Natural killer cell (primary cell): ENCODE measurements at regions not wholly inside any gene's neighbourhood (a gene's known extent, or its start where the extent isn't known, plus 50 kb on each side); places are given as distances from the start of the nearest gene placed in this dataset.

Experiments
- ATAC-seq, 3 donors: fragments of 150-1000 bp in 2 of 3; fragments of 200-7000 bp in 1 of 3; cut with Tn5 transposase; 1 replicate in 1 of 3; 2 replicates in 2 of 3; pipeline ENCODE4 v1.10.0; 2021; ENCODE audit warnings: mild to moderate bottlenecking in 2 of 3, moderate library complexity in 2 of 3
- DNase-seq, 2 donors: peaks; one replicate each; pipeline versions ENCODE4 v3.0.0 to v3.0.0-alpha.2; 2013 to 2021; ENCODE audit warnings: mixed read lengths in 1 of 2
- H3K27ac ChIP-seq: one replicate; pipeline ENCODE4 v1.5.1; 2013; ENCODE audit warnings: mild to moderate bottlenecking, low read length
- H3K27me3 ChIP-seq: one replicate; pipeline ENCODE4 v1.6.1; 2013; ENCODE audit warnings: low read length; ENCODE audit not compliant: control insufficient read depth, insufficient read depth
- H3K36me3 ChIP-seq: one replicate; pipeline ENCODE4 v1.6.1; 2013; ENCODE audit warnings: low read length; ENCODE audit not compliant: control insufficient read depth, insufficient read depth
- H3K4me1 ChIP-seq: one replicate; pipeline ENCODE4 v1.6.1; 2013; ENCODE audit warnings: low read length; ENCODE audit not compliant: control insufficient read depth, insufficient read depth
- H3K4me3 ChIP-seq: one replicate; pipeline ENCODE4 v1.5.1; 2013; ENCODE audit warnings: low read length
- H3K9me3 ChIP-seq: one replicate; pipeline ENCODE4 v1.6.1; 2013; ENCODE audit warnings: low read length; ENCODE audit not compliant: control insufficient read depth, insufficient read depth
- H3K27ac Mint-ChIP-seq, 2 donors: one replicate each; pipeline ENCODE4 v1.8.0; 2022; ENCODE audit warnings: mild to moderate bottlenecking in 2 of 2, mixed read lengths in 2 of 2, moderate library complexity in 1 of 2
- H3K27me3 Mint-ChIP-seq, 2 donors: one replicate each; pipeline ENCODE4 v1.8.0; 2022; ENCODE audit warnings: low read depth in 2 of 2, mixed read lengths in 2 of 2
- H3K36me3 Mint-ChIP-seq: one replicate; pipeline ENCODE4 v1.8.0; 2022; ENCODE audit warnings: mixed read lengths
- H3K4me1 Mint-ChIP-seq, 2 donors: one replicate each; pipeline ENCODE4 v1.8.0; 2022; ENCODE audit warnings: mixed read lengths in 2 of 2
- H3K4me3 Mint-ChIP-seq: one replicate; pipeline ENCODE4 v1.8.0; 2022; ENCODE audit warnings: mild to moderate bottlenecking, moderate library complexity, mixed read lengths
- H3K9me3 Mint-ChIP-seq, 2 donors: one replicate each; pipeline ENCODE4 v1.8.0; 2022; ENCODE audit warnings: mixed read lengths in 2 of 2
- WGBS: methylation state at CpG from one replicate; pipeline ENCODE4 v1.1.7; 2013; ENCODE audit warnings: missing lambda C conversion rate; ENCODE audit not compliant: insufficient coverage; 5-methylcytosine and 5-hydroxymethylcytosine counted together
- intact Hi-C: fragments of 100-400 bp; cut with micrococcal nuclease; formaldehyde crosslinking; loops from one replicate; pipeline ENCODE4 v1.14.2; 2022
- TF ChIP-seq, protein P1 (sequence below): fragments of 200-600 bp; IDR thresholded peaks from one replicate; pipeline ENCODE4 v1.8.0; 2022; ENCODE audit warnings: antibody characterized with exemption

GRCh38 chr17:63289931-63290330, 156.2 kb downstream of the CYB561 start:
- no peaks in the 10 kb centered on the region for H3K4me1 ChIP-seq
- Mint-ChIP-seq H3K9me3 (peaks cover 6 to 10% of the 10 kb centered on the region in 2 donors), H3K27me3 (no peaks in the 10 kb centered on the region), H3K36me3 (peaks cover 25% of the 10 kb centered on the region), H3K4me3 (no peak overlapping the region), H3K4me1 (peaks cover 4 to 6% of the 10 kb centered on the region in 2 donors), H3K27ac (no peak overlapping the region)
- intact Hi-C loops, result no loop called here
- H3K27me3 ChIP-seq, result no peaks in the 10 kb centered on the region
- H3K4me3 ChIP-seq, result no peak overlapping the region
- H3K9me3 ChIP-seq, result peaks cover 10% of the 10 kb centered on the region
- DNase-seq (no peak), ATAC-seq (no peak)
- 100% methylated on average over 1 of the region's 1 CpG for whole genome bisulfite sequencing
- H3K27ac ChIP-seq, result no peak overlapping the region
- no peaks in the 10 kb centered on the region for H3K36me3 ChIP-seq
- TF ChIP-seq, protein P1, sequence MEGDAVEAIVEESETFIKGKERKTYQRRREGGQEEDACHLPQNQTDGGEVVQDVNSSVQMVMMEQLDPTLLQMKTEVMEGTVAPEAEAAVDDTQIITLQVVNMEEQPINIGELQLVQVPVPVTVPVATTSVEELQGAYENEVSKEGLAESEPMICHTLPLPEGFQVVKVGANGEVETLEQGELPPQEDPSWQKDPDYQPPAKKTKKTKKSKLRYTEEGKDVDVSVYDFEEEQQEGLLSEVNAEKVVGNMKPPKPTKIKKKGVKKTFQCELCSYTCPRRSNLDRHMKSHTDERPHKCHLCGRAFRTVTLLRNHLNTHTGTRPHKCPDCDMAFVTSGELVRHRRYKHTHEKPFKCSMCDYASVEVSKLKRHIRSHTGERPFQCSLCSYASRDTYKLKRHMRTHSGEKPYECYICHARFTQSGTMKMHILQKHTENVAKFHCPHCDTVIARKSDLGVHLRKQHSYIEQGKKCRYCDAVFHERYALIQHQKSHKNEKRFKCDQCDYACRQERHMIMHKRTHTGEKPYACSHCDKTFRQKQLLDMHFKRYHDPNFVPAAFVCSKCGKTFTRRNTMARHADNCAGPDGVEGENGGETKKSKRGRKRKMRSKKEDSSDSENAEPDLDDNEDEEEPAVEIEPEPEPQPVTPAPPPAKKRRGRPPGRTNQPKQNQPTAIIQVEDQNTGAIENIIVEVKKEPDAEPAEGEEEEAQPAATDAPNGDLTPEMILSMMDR, result no peak

GRCh38 chr17:63290351-63290750, 155.8 kb downstream of the CYB561 start:
- WGBS, result 100% methylated on average over 1 of the region's 1 CpG
- H3K9me3 ChIP-seq, result peaks cover 9% of the 10 kb centered on the region
- H3K27me3 ChIP-seq, result no peaks in the 10 kb centered on the region
- intact Hi-C loops, result no loop called here
- Mint-ChIP-seq H3K36me3 (peaks cover 25% of the 10 kb centered on the region), H3K27ac (no peak overlapping the region), H3K27me3 (no peaks in the 10 kb centered on the region), H3K4me3 (no peak overlapping the region), H3K4me1 (peaks cover 4 to 6% of the 10 kb centered on the region in 2 donors), H3K9me3 (peaks cover 6% of the 10 kb centered on the region in 2 donors)
- no peak overlapping the region for H3K4me3 ChIP-seq
- ATAC-seq, result no peak
- no peaks in the 10 kb centered on the region for H3K4me1 ChIP-seq
- H3K27ac ChIP-seq, result no peak overlapping the region
- TF ChIP-seq, protein P1, result no peak
- no peaks in the 10 kb centered on the region for H3K36me3 ChIP-seq
- no peak for DNase-seq

DNA sequence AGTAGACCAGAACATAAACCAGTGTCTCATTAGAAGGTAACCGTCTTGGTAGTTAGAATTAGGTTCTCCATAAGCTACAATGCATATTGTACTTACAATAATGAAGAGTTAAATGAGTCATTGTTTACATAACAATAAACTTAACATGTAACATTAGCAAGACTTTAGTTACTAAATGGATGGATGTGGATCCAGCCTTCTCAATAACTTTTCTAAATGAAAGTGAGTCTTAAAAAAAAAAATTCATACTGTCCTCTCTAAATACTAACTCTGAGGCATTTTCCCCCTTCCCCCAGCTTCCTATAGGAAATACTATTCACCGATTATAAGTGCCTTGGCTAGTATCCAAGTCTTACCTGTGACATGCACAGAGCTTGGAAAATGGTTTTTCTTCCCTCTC, 155.3 kb downstream of the CYB561 start:
- H3K9me3 ChIP-seq, result peaks cover 7% of the 10 kb centered on the region
- H3K27me3 ChIP-seq, result no peaks in the 10 kb centered on the region
- no peaks in the 10 kb centered on the region for H3K27me3 Mint-ChIP-seq
- 60% methylated on average over 1 of the region's 2 CpGs for WGBS
- no peak overlapping the region for H3K27ac ChIP-seq
- no peak overlapping the region for H3K27ac Mint-ChIP-seq
- H3K4me3 ChIP-seq, result no peak overlapping the region
- peaks cover 4 to 6% of the 10 kb centered on the region in 2 donors for H3K4me1 Mint-ChIP-seq
- DNase-seq (no peak), ATAC-seq (no peak)
- H3K4me3 Mint-ChIP-seq, result no peak overlapping the region
- peaks cover 25% of the 10 kb centered on the region for H3K36me3 Mint-ChIP-seq
- intact Hi-C loops, result no loop called here
- TF ChIP-seq, protein P1, result no peak
- peaks cover 6% of the 10 kb centered on the region in 2 donors for H3K9me3 Mint-ChIP-seq
- no peaks in the 10 kb centered on the region for H3K4me1 ChIP-seq
- no peaks in the 10 kb centered on the region for H3K36me3 ChIP-seq

- TF ChIP-seq, protein P1, result no peak
- intact Hi-C loops, result no loop called here
- Histone ChIP-seq H3K36me3 (no peaks in the 10 kb centered on the region), H3K9me3 (peaks cover 8% of the 10 kb centered on the region), H3K27ac (no peak overlapping the region), H3K27me3 (no peaks in the 10 kb centered on the region), H3K4me1 (no peaks in the 10 kb centered on the region), H3K4me3 (no peak overlapping the region)
- no CpG with 5 or more reads among the region's 1 CpG for WGBS
- H3K36me3 Mint-ChIP-seq, result peaks cover 27% of the 10 kb centered on the region
- ATAC-seq (no peak), DNase-seq (no peak)
- H3K27me3 Mint-ChIP-seq, result no peaks in the 10 kb centered on the region
- peaks cover 6 to 9% of the 10 kb centered on the region in 2 donors for H3K4me1 Mint-ChIP-seq
- H3K9me3 Mint-ChIP-seq, result peaks cover 5 to 9% of the 10 kb centered on the region in 2 donors
- no peak overlapping the region for H3K27ac Mint-ChIP-seq
- no peak overlapping the region for H3K4me3 Mint-ChIP-seq
Observed at GRCh38 chr17:63291258-63291657, 154.8 kb downstream of the CYB561 start.
